HG02981 (cell line): ENCODE measurements at regions not wholly inside any gene's neighbourhood (a gene's known extent, or its start where the extent isn't known, plus 50 kb on each side); places are given as distances from the start of the nearest gene placed in this dataset.

Source experiments
- ATAC-seq: cut with Tn5 transposase; IDR thresholded peaks from one replicate; pipeline ENCODE4 v1.9.1; 2021; ENCODE audit warnings: mild to moderate bottlenecking, moderate library complexity; ENCODE audit not compliant: unreplicated experiment

DNA sequence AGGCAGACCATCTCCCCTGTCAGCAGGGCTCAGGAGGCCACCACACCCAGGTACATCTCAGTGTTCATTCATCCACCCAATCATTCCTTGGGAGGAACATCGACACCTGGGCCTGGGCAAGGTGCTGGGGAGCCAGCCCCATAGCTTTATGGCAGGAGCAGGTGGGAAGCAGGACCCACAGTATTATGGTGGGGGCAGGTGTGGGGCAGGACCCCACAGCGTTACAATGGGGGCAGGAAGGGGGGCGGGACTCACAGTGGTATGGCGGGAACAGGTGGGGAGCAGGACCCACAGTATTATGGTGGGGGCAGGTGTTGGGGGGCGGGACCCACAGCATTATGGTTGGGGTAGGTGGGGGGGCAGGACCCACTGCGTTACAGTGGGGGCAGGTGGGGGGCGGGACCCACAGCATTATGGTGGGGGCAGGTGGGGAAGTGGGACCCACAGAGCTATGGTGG, 128.9 kb upstream of the HS6ST1 start:
- ATAC-seq: no peak

DNA sequence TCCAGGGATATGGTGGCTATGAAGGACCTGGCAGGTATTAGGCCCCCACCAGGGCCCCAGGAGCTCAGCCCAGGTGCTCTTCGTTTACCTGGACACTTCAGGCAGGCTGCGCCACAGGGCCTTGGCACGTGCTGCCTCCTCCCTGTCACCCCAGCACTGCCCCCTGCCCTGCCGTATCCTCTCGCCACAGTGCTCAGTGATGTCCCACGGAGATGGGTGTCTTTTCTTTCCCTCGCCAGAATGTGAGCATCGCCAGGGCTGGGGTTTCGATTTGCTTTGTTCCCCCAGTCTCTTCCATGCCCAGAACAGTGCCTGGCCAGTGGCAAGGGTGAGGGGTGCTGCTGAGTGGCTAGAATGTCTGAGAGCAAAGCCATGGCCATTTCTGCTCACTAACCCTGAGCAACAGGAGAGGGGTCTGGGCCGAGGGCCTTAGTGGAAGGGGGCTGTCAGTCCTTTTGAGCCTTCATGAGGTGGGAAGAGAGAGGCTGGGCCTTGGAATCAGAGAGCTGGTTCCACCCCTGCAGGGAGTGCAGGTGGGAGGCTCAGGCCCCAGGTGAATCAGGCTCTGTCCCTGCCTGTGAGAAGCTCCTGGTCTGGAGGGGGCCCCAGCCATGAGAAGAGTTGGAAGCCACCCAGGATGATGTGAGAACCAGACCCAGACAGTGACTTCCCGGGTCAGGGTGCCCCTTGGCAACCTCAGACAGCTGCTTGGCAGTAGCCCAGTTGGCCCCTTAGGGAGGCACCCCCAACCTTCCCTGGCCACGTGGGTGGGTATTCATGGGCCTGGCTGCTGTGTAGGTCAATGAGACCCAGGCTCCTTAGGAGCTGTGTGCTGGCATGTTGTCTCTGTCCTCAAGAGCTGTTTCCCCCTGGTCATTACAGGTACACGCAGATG, 129.9 kb upstream of the HS6ST1 start:
- no peak for ATAC-seq

DNA sequence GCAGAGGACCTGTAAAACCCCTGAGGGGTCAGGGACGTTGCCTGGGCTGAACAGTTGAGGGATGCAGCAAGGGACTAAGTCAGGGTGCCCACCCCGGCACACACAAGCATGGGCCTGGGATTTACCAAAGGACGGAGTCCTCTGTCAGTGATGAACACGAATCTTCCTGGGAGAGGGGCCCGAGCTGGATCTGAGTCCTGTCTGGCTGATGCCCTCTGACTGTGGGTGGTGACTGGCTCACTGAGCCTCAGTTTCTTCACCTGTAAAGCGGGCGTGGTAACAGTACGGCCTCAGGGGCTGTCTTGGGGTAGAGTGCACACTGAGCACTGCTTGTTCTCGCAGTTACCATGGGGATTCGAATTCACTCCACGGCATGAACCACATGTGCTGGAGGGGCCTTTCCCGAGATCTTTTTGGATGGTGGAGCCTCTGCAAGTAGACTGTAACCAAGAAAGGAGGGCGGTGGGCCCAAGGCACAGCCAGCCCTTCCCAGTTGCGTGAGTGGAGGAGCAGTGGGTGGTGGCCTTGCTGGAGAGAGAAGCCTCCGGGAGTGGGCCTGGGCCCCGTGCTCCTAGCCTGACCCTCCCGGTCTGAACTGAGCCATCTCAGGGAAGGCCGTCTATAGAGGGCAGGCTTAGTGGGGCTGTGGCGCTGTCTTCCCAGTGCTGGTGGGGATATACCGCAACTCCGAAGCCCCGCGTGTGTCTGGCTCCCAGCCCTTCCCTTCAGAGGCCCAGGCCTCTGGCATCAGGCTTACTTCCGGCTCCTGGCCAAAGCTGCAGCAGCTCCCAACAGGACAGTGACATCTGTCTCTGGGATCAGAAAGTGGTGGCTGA, 130.8 kb upstream of the HS6ST1 start:
- no peak for ATAC-seq

DNA sequence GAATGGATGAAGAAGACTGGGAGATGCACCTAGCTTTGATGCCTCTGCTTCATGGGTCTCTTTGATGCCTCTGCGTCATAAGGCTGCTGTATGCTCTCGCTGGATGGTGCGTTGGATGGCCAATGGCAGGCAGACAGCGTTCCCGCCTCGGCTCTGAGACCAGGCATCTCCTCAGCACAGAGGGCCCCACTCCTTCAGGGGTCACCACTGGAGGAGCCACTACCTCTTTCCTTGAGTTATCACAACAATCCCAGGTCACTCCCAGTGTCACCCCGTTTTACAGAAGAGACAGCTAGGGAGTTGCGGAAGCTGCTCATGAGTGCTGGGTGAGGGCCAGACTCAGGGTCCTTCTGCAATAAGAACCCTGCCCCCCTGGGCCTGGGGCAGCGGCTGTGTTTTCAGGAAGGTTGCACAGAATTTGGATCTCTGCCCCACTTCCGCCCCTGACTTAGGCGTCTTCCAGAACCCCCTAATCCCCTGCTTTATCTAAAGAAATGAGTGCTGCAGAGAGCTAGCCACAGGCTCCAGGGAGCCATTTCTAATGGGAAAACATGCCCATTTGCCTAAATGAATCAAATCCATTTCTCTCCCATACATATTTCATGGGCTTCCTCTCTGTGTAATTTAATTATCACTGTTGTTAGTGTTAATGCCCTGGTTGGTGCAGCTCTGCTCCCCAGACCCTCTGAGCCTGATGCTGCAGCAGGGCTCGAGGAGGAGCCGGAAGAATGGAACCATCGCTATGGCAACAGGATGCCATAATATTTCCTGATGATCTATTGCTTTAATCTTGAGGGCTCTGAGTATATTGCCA, 131.8 kb upstream of the HS6ST1 start:
- no peak for ATAC-seq

DNA sequence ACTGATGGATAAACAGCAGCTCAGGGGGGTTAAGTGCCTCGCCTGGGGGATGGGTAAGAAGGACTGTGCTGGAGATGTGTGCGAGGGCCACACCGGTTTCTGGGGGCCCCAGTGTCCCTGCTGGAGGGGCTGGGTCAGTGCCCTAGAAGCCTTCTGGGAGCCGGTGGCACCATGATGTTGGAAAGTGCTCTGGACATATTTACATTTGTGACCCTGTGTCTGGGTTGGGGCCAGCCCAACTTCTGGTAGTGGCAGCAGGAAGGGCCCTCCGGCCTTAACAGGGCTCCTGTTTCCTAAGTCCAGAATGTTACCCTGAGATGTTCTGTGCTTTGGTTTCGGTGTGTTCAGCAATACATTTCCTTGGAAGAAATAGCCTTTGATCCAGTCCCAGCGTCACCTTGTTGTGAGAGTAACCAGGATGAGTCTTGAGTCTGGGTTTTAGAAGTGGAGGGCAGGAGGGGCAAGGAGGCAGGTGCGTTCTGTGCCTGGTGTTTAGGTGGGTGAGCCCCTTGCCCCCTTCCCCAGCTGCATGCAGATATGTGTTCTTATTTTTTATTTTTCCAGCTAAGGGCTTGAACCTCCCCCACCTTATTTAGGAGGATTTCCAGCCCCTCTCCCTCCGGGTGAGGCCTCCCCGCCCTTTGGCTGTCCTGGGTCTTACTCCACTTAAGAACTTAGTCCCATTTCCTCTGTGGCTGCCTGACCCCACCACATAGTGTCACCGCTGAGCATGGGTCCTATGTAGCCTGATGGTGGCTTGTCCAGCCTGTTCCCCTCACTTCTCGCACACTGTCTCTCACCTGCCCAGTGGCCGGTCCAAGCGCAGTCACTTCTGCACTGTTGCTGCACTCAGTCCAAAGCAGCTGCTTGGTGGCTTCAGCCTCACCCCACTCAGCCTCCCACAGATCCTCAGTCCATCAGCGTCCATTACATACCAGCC, 132.7 kb upstream of the HS6ST1 start:
- no peak for ATAC-seq

DNA sequence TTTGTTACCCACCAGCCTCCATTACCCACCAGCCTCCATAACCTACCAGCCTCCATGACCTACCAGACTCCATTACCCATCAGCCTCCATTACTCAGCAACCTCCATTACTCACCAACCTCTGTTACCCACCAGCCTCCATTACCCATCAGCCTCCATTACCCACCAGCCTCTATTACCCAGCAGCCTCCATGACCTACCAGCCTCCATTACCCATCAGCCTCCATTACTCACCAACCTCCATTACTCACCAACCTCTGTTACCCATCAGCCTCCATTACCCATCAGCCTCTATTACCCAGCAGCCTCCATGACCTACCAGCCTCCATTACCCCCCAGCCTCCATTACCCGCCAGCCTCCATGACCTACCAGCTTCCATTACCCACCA, 133.3 kb upstream of the HS6ST1 start:
- ATAC-seq: no peak

DNA sequence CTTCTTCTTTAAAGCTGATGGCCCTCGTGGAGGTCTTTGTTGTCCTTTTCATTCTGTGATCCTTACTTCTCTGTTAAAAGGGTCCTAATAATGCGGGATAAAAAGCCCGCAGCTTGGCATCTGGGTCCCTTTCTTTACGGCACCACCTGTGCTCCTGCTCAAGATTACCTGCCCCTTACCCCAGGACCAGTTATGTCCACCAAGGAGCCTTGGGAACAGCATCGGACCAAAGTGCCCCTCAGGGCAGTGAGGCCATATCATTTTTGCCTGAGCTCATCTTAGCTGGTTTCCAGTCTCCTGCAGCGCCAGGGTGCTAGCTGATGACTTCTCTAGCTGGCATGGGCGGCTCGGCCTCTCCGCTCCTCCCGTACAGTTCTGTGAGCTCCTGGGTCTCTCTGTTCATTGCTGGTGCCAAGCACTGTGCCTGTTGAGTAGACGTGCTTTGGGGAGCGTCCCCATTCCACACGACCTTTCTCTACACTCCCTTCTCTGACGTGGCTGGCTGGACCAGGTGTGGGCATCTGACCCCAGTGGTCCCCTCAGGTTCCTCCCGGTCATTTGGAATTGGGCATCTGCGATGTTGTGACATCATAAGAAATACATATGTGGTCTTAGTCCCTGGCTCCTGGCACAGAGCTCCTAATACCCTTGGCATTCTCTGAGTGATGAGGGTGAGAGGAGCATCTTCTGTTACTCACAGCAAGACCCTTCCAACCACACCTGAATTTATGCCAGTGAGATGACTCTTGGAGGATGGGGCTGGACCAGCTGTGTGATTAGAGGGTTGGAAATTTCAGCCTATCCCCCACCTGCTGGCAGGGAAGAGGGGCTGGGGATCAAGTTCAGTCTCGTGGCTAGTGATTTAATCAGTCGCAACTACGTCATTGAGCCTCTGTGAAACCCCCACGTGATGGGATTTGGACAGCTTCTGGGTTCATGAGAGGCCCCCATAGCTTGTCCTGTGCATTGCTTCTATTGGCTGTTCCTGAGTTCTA, 134.2 kb upstream of the HS6ST1 start:
- no peak for ATAC-seq

DNA sequence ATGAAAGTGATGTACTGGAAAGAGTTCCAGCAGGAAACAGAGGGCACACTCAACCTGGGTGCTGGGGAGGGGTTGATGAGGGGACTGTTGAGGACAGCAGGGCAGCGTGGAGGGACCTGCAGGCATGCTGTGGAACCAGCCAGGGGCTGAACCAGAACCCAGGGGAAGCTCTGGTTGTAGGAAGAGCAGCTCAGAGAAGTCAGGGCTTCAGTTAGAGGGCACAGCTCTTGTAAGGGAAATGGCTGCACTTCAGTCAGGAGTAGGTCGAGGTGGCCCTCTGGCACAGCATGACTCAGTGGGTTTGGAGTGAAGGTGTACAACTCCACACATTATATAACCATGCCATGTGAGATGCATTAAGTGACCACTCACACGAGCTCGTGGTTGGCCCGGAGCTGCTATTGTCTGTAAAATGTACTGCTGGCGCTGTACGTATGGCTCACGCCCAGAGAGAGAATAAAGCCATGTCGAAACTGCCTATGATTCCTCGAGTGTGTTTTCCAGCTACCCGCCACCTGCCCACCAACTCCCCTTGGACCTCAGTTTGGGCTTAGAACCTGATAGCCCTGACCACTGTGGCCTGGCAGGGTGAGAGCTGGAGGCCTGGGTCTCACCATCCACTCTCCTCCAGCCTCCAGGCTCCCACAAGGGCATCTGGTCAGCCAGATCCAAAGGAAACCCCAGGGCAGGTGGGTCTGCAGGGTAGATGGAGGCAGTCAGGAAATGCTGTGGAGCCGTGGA, 136.5 kb upstream of the HS6ST1 start:
- no peak for ATAC-seq

DNA sequence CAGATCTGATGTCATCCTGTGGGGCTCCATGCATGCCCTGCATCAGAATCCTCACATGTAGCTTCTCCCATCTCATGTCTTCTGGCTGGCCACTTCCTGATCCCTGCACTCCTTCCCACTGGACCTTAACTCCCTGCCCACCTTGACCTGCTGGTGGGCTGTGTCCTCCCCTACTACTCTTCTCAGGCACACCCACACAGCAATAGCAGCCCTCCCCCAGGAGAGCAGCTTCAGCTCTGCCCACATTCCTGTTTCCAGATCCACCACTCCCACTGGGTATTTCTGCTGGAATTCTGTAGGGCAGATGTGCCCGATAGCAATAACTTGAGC, 137.0 kb upstream of the HS6ST1 start:
- no peak for ATAC-seq

DNA sequence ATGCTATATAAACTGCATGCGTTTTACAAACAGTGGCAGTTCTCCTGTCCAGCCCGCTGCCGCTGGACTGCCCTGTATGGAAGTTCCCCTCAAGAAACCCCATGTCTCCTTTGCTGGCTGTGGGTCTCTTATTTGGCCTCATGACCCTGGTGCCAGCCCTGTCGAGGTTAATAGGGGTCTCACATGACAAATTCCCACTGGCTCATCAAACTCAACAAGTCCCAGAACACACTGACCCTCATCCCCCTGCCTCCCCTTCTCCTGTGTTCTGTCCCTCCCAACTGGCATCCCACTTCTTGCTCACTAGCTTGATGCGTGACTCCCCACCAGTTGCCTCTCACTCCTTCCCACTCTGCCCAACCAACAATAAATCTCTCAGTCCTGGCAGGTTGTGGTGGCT, 137.6 kb upstream of the HS6ST1 start:
- no peak for ATAC-seq

DNA sequence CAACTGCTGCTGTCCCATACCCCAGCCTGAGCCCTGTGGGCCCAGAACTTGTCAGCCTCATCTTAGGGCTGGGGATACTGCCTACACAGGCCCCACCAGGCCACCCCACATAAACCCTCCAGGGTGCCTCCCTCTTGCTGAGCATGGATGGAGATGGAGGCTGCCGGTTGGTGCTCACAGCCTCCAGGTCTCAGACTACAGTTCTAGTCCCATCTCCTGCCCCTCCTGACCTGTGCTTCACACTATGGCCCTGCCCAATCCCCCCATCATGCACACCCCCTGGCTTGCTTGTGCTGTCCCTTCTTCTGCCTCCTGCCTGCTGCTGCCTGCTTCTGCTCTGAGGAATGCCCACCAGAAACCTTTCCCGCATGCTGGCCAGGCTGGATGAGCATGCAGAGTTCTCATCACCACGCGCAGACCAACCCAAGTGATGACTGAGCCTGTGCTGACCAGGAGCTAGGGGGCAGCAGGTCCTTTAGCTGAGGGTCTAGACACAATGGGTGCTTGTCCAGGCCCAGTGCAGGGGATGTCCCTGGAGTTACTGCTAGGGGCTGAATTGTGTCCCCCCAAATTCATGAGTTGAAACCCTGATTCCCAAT, 138.4 kb upstream of the HS6ST1 start:
- ATAC-seq: no peak

DNA sequence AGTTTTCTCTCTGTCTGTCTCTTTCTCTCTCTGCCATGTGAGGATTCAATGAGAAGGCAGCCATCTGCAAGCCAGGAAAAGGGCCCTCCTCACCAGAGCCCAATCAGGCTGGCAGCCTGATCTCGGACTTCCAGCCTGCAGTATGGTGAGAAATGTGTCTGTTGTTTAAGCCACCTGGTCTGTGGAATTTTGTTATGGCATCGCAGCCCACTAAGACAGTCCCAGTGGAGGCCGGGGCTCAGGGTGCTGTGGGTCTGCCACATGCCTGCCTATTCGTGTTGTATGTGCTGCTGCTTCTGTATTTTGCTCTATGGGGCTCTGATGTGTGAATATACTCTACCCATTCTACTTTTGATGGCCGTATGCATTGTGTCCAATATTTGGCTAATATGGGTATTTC, 139.0 kb upstream of the HS6ST1 start:
- ATAC-seq: no peak

DNA sequence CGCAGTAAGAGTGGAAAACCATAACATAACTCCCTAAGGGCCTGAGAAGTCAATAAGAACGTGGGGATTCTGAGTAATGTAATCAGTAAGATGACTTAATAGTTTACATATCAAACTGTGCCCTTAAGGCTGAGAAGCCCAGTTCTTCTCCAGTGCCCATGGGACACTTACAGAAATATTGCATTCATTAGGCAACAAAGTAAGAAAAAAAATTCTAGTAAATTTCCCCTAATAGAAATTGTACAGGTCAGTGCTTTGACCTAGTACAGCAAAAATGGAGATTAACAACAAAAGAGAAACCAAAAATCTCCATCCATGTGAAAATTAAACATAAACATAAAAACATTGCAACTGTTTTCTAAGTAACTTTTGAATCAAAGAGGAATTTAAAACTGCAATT, 139.8 kb upstream of the HS6ST1 start:
- no peak for ATAC-seq

DNA sequence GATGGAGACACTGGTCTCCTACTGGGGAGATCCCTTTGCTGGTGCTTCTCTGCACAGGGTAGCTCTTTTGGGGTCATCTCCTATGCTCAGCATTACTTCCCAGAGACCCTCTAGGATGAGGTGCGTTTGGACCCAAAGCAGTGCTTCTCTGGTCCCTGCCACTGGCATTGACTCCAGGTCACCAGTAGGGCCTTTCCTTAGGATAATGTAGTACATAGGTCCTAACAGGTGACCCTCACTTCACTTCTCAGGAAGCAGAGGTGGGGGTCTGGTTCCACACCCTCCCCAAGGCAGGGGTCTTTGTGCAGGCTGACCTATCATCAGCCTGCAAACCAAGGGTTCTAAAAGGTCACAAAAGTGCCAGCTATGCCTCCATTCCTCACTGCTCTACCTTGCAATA, 145.8 kb upstream of the HS6ST1 start:
- no peak for ATAC-seq

DNA sequence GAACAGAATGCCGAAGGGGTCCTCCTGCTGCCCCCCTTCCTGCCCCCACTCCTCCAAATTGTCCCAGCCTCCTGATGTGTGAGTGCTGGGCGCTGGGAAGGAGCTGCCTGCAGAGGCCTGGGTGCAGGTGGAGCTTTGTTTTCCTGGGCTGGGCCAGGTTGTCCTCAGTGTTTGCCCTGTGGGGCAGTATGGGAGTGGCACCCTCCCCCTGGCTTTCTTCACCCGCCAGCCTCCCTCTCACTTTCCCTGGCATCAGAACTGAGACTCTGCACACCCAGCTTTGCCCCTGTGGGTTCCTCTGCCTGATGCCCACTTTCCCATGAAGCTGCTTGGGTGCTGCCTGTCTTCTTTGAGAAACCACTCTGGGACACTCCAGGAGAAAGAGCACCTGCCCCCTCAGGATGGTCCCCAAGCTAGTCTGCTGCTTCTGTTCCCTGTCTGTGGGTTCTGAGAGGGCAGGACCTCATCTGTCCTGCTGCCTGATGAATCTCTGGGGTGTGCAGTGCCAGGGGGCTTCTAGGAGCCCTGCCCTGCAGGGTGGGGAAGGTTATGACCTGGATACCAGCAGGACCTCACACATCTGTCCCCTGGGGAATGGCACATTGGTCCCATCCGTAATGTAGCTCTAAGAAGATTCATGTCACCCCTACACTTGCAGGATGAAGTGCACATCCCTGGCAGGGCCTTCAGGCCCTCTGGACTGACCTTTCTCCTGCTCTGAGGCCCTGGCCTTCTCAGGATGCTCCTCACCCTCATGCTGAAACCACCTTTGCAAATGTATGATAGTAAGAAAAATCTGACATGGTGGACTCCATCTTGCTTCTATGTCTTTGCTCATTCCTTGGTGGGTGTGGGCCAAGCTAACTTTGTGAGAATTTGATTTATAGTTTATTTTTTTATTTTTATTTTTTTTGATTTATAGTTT, 146.8 kb upstream of the HS6ST1 start:
- ATAC-seq: no peak

DNA sequence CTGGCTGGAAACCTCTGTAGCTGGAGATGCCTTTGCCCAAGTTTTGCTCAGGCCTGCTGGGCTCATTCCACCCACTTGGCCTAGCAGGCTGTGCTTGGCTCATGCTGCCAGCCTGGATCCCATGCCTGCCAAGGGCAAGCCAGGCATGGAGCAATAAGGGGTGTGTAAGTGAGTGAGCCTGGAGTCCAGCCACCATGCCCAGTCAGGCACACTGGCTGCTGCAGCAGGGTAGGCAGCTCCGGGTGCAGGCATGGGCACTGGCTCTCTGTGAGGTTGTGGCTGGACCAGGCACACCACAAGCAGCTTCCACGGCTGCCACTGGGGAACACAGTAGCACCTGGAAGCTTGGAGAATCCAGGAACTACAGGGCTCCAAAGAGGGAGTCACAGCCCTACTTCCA, 147.7 kb upstream of the HS6ST1 start:
- no peak for ATAC-seq

DNA sequence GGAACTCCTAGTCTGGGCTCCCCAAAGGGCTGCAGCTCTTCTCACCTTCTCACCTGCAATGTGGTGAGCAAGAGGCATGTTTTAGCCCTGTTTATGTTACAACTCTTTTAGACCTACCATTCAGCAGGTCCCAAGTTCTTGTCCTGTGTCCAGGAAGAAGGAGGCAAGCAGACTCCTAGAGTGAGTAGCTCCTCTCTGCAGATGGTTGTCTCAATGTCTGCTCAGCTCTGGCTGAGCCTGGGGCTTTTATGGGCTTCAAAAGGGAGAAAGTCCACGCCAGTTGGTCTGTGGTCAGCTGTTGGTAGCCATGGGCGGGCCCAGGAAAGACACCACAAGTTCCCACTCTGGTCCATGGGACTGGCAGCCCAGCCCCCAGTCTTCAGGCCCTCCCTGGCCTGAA, 148.1 kb upstream of the HS6ST1 start:
- ATAC-seq: no peak
